Erythroblast (primary cell): ENCODE measurements at regions not wholly inside any gene's neighbourhood (a gene's known extent, or its start where the extent isn't known, plus 50 kb on each side); places are given as distances from the start of the nearest gene placed in this dataset.

Experiments
- GATA1 ChIP-seq: IDR thresholded peaks from 2 replicates; pipeline ENCODE4 v1.6.1; 2011; ENCODE audit warnings: low read depth, mild to moderate bottlenecking, control low read depth, low read length, moderate library complexity
- POLR2A ChIP-seq: IDR thresholded peaks from 2 replicates; pipeline ENCODE4 v1.6.1; 2011; ENCODE audit warnings: mild to moderate bottlenecking, low read length

DNA sequence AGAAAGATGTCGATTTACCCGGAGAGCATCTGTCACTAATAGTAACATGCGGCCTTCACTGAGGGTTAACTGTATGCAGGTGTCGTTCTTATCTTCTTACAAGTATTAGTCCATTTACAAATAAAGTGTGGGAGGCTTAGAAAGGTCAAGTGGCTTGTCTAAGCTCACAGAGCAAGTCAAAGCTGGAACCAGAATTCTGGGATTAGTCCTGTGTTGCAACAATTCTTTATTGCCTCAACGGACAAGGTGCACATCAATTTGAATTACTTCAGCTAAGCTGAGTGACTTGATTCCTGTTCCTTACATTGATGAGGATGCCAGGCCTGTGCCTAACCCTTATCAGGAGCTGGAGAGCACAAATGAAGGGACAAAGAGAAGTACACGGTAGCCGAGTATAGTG is 1193.6 kb downstream of the UQCRFS1 start:
- TF ChIP-seq POLR2A (no peak), GATA1 (no peak)
